Upper lobe of left lung (tissue), 6 donors: ENCODE measurements at regions not wholly inside any gene's neighbourhood (a gene's known extent, or its start where the extent isn't known, plus 50 kb on each side); places are given as distances from the start of the nearest gene placed in this dataset.

Experiments
- ATAC-seq, 2 donors: fragments of 200-7000 bp; cut with Tn5 transposase; one replicate each; pipeline ENCODE4 v1.9.1; 2022; ENCODE audit warnings: mild to moderate bottlenecking in 2 of 2, moderate library complexity in 2 of 2; ENCODE audit not compliant: low FRiP score in 2 of 2
- DNase-seq, 2 donors: peaks; one replicate each; pipeline ENCODE4 v3.0.0-alpha.2; 2019 to 2020
- H3K27ac ChIP-seq, 4 donors: fragments of 200-600 bp; sonication (generic); one replicate each; pipeline ENCODE4 v1.5.1; 2016 to 2019
- H3K27me3 ChIP-seq, 4 donors: fragments of 200-600 bp; sonication (generic); one replicate each; pipeline ENCODE4 v1.5.1; 2017 to 2019
- H3K36me3 ChIP-seq, 4 donors: fragments of 200-600 bp; sonication (generic); one replicate each; pipeline ENCODE4 v1.5.1; 2016 to 2019
- H3K4me1 ChIP-seq, 4 donors: fragments of 200-600 bp; sonication (generic); one replicate each; pipeline ENCODE4 v1.5.1; 2018 to 2019
- H3K4me3 ChIP-seq, 4 donors: fragments of 200-600 bp; sonication (generic); one replicate each; pipeline ENCODE4 v1.5.1; 2017 to 2019; ENCODE audit warnings: mild to moderate bottlenecking in 2 of 4, moderate library complexity in 1 of 4
- H3K9me3 ChIP-seq, 4 donors: fragments of 200-600 bp; sonication (generic); one replicate each; pipeline ENCODE4 v1.5.1; 2018 to 2019
- CTCF ChIP-seq, 6 experiments: fragments of 450-650 bp in 4 of 6; fragments of 200-600 bp in 2 of 6; sonication (generic) in 2 of 6; IDR thresholded peaks; one replicate each; pipeline ENCODE4 v1.5.1; 2016 to 2019; ENCODE audit warnings: antibody characterized with exemption in 6 of 6
- EP300 ChIP-seq, 4 donors: sonication (generic); formaldehyde crosslinking; IDR thresholded peaks; one replicate each; pipeline ENCODE4 v1.5.1; 2017; ENCODE audit warnings: antibody characterized with exemption in 4 of 4, control low read depth in 2 of 4
- POLR2A ChIP-seq, 4 donors: fragments of 450-650 bp; IDR thresholded peaks; one replicate each; pipeline ENCODE4 v1.5.1; 2016 to 2017; ENCODE audit warnings: antibody characterized with exemption in 4 of 4, mild to moderate bottlenecking in 2 of 4
- POLR2AphosphoS5 ChIP-seq, 2 donors: sonication (generic); formaldehyde crosslinking; IDR thresholded peaks; one replicate each; pipeline ENCODE4 v1.5.1; 2017; ENCODE audit warnings: antibody characterized with exemption in 2 of 2
- WGBS, 2 donors: methylation state at CpG; one replicate each; pipeline ENCODE4 v1.1.5; 2017 to 2018; 5-methylcytosine and 5-hydroxymethylcytosine counted together
- donor health status: DM: no; HTN: no; CAD: no; lungs with moderate emphysema.
- donor health status: DM: no; HTN: yes; CAD: no; lungs with severe emphysema.

GRCh38 chr2:21819454-21819853, 695.7 kb downstream of the TDRD15 start:
- DNase-seq, result no peak
- no peak overlapping the region for H3K4me3 ChIP-seq
- WGBS, 2 donors, result 81% methylated on average over 2 of the region's 2 CpGs
- H3K36me3 ChIP-seq, result no peaks in the 10 kb centered on the region
- peak in 1 of 2 donors; percentile 21 for ATAC-seq
- no peaks in the 10 kb centered on the region for H3K9me3 ChIP-seq
- no peaks in the 10 kb centered on the region for H3K27me3 ChIP-seq
- TF ChIP-seq CTCF (IDR thresholded peaks at IDR 0.05), result no peak
- no peak for TF ChIP-seq EP300 (IDR thresholded peaks at IDR 0.05)
- no peak for TF ChIP-seq POLR2AphosphoS5 (IDR thresholded peaks at IDR 0.05)
- TF ChIP-seq POLR2A (IDR thresholded peaks at IDR 0.05), result no peak
- H3K4me1 ChIP-seq, result no peaks in the 10 kb centered on the region
- no peak overlapping the region for H3K27ac ChIP-seq

GRCh38 chr2:21820271-21820670, 696.5 kb downstream of the TDRD15 start:
- H3K27me3 ChIP-seq, result no peaks in the 10 kb centered on the region
- no peak overlapping the region for H3K27ac ChIP-seq
- TF ChIP-seq EP300 (IDR thresholded peaks at IDR 0.05) (no peak), CTCF (IDR thresholded peaks at IDR 0.05) (no peak)
- WGBS, 2 donors, result 73 to 100% methylated on average over 1 of the region's 1 CpG
- H3K4me3 ChIP-seq, result no peak overlapping the region
- H3K36me3 ChIP-seq, result no peaks in the 10 kb centered on the region
- ATAC-seq (no peak), DNase-seq (no peak)
- H3K9me3 ChIP-seq, result no peaks in the 10 kb centered on the region
- no peaks in the 10 kb centered on the region for H3K4me1 ChIP-seq

GRCh38 chr2:21821672-21822227, 698.0 kb downstream of the TDRD15 start:
- TF ChIP-seq EP300 (IDR thresholded peaks at IDR 0.05), result no peak
- no peak for TF ChIP-seq CTCF (IDR thresholded peaks at IDR 0.05)
- no peak for TF ChIP-seq POLR2AphosphoS5 (IDR thresholded peaks at IDR 0.05)
- no peak for TF ChIP-seq POLR2A (IDR thresholded peaks at IDR 0.05)
- Histone ChIP-seq H3K4me1 (no peaks in the 10 kb centered on the region), H3K4me3 (no peak overlapping the region), H3K27me3 (no peaks in the 10 kb centered on the region), H3K27ac (no peak overlapping the region), H3K9me3 (no peaks in the 10 kb centered on the region), H3K36me3 (no peaks in the 10 kb centered on the region)
- WGBS, 2 donors, result 38 to 40% methylated on average over 6 of the region's 6 CpGs
- no peak for DNase-seq
- ATAC-seq, result peak in 1 of 2 donors; percentile 74

GRCh38 chr2:21822505-21822904, 698.7 kb downstream of the TDRD15 start:
- no peak for ATAC-seq
- no peaks in the 10 kb centered on the region for H3K9me3 ChIP-seq
- no peaks in the 10 kb centered on the region for H3K27me3 ChIP-seq
- no peak overlapping the region for H3K27ac ChIP-seq
- WGBS, 2 donors, result 67 to 77% methylated on average over 2 of the region's 2 CpGs
- no peak for TF ChIP-seq POLR2AphosphoS5 (IDR thresholded peaks at IDR 0.05)
- H3K4me3 ChIP-seq, result no peak overlapping the region
- no peaks in the 10 kb centered on the region for H3K4me1 ChIP-seq
- DNase-seq, result no peak
- H3K36me3 ChIP-seq, result no peaks in the 10 kb centered on the region

- Histone ChIP-seq H3K27me3 (no peaks in the 10 kb centered on the region), H3K9me3 (no peaks in the 10 kb centered on the region), H3K36me3 (no peaks in the 10 kb centered on the region), H3K27ac (no peak overlapping the region), H3K4me3 (no peak overlapping the region), H3K4me1 (no peaks in the 10 kb centered on the region)
- TF ChIP-seq POLR2AphosphoS5 (IDR thresholded peaks at IDR 0.05) (no peak), CTCF (IDR thresholded peaks at IDR 0.05) (no peak), POLR2A (IDR thresholded peaks at IDR 0.05) (no peak), EP300 (IDR thresholded peaks at IDR 0.05) (no peak)
- DNase-seq, result no peak
- WGBS, 2 donors, result 85% methylated on average over 2 of the region's 2 CpGs
- ATAC-seq, result no peak
Observed at GRCh38 chr2:21833767-21834166, 710.0 kb downstream of the TDRD15 start.
